ENCODE measurements at regions not wholly inside any gene's neighbourhood (a gene's known extent, or its start where the extent isn't known, plus 50 kb on each side); places are given as distances from the start of the nearest gene placed in this dataset.

DNA sequence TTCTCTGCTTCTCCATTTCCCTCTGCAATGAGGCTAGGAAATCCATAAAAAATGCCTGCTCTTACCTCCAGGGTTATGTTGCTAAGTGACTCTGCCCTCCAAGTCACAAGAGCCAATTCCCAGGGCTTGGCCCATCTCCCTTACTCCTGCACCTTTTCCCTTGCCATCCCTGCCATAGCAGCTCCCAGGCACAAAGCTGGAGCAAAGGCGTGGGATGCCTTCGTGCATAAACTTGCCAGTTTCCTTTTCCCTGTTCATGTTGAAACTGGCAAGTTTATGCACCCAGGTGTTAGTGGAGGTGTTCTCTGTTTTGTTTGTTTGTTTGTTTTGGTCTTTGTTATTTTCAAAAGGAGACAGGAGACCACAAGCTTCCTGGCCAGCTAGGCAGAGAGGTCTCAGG, 195.1 kb downstream of the ACKR3 start:
- peaks cover 3% of the 10 kb centered on the region for H3K4me1 ChIP-seq (ENCODE audit: insufficient read depth, insufficient read length)
- no peaks in the 10 kb centered on the region for H3K36me3 ChIP-seq (ENCODE audit: insufficient read depth, insufficient read length, low read length)
- H3K27me3 ChIP-seq (ENCODE audit: insufficient read depth, insufficient read length), result no peaks in the 10 kb centered on the region
- H3K4me3 ChIP-seq (ENCODE audit: insufficient read length, low read depth), result no peak overlapping the region
- H3K9me3 ChIP-seq (ENCODE audit: insufficient read depth, low read length), result peaks cover 22% of the 10 kb centered on the region
- no peak overlapping the region for H3K9ac ChIP-seq (ENCODE audit: insufficient read length, low read depth)
- no peak for DNase-seq (ENCODE audit: low read depth, low spot score)
- TF ChIP-seq ZNF274 (IDR thresholded peaks at IDR 0.05; ENCODE audit: low read depth, low read length), result no peak
- no peak for TF ChIP-seq YY1 (IDR thresholded peaks at IDR 0.05; ENCODE audit: insufficient read depth, insufficient read length)

GRCh38 chr2:236765478-236765877, 195.9 kb downstream of the ACKR3 start:
- DNase-seq (ENCODE audit: low read depth, low spot score), result no peak
- Histone ChIP-seq H3K4me3 (ENCODE audit: insufficient read length, low read depth) (no peak overlapping the region), H3K9me3 (ENCODE audit: insufficient read depth, low read length) (peaks cover 22% of the 10 kb centered on the region), H3K36me3 (ENCODE audit: insufficient read depth, insufficient read length, low read length) (no peaks in the 10 kb centered on the region), H3K4me1 (ENCODE audit: insufficient read depth, insufficient read length) (peaks cover 7% of the 10 kb centered on the region), H3K9ac (ENCODE audit: insufficient read length, low read depth) (no peak overlapping the region), H3K27me3 (ENCODE audit: insufficient read depth, insufficient read length) (no peaks in the 10 kb centered on the region)
- TF ChIP-seq YY1 (IDR thresholded peaks at IDR 0.05; ENCODE audit: insufficient read depth, insufficient read length), result no peak
- no peak for TF ChIP-seq ZNF274 (IDR thresholded peaks at IDR 0.05; ENCODE audit: low read depth, low read length)
- TF ChIP-seq SUZ12 (IDR thresholded peaks at IDR 0.05; ENCODE audit: extremely low read depth, insufficient read depth, insufficient read length), result no peak

- no peak for DNase-seq (ENCODE audit: low read depth, low spot score)
- H3K9me3 ChIP-seq (ENCODE audit: insufficient read depth, low read length), result peaks cover 22% of the 10 kb centered on the region
- H3K4me1 ChIP-seq (ENCODE audit: insufficient read depth, insufficient read length), result peaks cover 7% of the 10 kb centered on the region
- TF ChIP-seq SUZ12 (IDR thresholded peaks at IDR 0.05; ENCODE audit: extremely low read depth, insufficient read depth, insufficient read length) (no peak), ZNF274 (IDR thresholded peaks at IDR 0.05; ENCODE audit: low read depth, low read length) (no peak), YY1 (IDR thresholded peaks at IDR 0.05; ENCODE audit: insufficient read depth, insufficient read length) (no peak)
- H3K36me3 ChIP-seq (ENCODE audit: insufficient read depth, insufficient read length, low read length), result no peaks in the 10 kb centered on the region
- H3K4me3 ChIP-seq (ENCODE audit: insufficient read length, low read depth), result no peak overlapping the region
- no peaks in the 10 kb centered on the region for H3K27me3 ChIP-seq (ENCODE audit: insufficient read depth, insufficient read length)
- no peak overlapping the region for H3K9ac ChIP-seq (ENCODE audit: insufficient read length, low read depth)
Measured at GRCh38 chr2:236766850-236767249, 197.2 kb downstream of the ACKR3 start.

GRCh38 chr2:236767941-236768340, 198.3 kb downstream of the ACKR3 start:
- Histone ChIP-seq H3K9me3 (ENCODE audit: insufficient read depth, low read length) (peaks cover 22% of the 10 kb centered on the region), H3K36me3 (ENCODE audit: insufficient read depth, insufficient read length, low read length) (no peaks in the 10 kb centered on the region), H3K9ac (ENCODE audit: insufficient read length, low read depth) (no peak overlapping the region), H3K4me1 (ENCODE audit: insufficient read depth, insufficient read length) (peaks cover 7% of the 10 kb centered on the region), H3K4me3 (ENCODE audit: insufficient read length, low read depth) (no peak overlapping the region), H3K27me3 (ENCODE audit: insufficient read depth, insufficient read length) (no peaks in the 10 kb centered on the region)
- TF ChIP-seq ZNF274 (IDR thresholded peaks at IDR 0.05; ENCODE audit: low read depth, low read length) (no peak), YY1 (IDR thresholded peaks at IDR 0.05; ENCODE audit: insufficient read depth, insufficient read length) (no peak), SUZ12 (IDR thresholded peaks at IDR 0.05; ENCODE audit: extremely low read depth, insufficient read depth, insufficient read length) (no peak)
- no peak for DNase-seq (ENCODE audit: low read depth, low spot score)

DNA sequence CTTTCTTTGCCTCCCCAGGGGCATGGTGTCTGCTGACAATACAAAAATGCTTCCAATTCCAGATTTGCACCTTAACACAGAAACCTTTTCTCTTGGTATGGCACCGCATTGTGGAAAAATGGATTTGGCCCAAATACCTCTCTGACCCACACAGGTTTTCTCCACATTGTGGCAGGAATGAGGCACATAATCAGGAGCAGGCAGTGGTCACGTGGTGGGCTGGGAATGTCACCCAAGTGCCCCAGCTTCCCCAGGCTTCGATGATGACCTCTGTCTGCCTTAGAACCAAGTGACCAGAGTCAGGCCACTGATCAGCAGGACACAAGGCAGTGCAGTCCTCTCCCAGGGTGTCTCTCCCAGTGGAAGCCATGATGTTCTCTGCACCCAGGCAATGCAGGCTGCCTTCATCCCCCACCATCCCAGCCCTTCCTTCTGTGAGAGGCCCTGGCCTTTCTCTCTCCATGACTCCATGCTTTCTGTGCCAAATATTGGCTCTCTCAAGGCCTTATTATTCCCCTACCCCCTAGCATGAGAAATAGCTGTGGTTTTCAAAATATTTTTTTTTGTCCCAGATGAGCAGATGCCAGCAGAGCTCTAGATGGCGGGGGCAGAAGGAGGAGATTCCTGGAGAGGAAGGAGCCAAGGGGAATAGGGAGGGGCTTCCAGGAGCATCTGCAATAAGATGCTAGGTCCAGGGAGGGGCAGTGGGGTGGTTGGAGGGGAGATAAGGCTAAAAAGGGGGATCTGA, 198.9 kb downstream of the ACKR3 start:
- Histone ChIP-seq H3K27me3 (ENCODE audit: insufficient read depth, insufficient read length) (no peaks in the 10 kb centered on the region), H3K4me3 (ENCODE audit: insufficient read length, low read depth) (no peak overlapping the region), H3K9ac (ENCODE audit: insufficient read length, low read depth) (no peak overlapping the region), H3K36me3 (ENCODE audit: insufficient read depth, insufficient read length, low read length) (no peaks in the 10 kb centered on the region), H3K4me1 (ENCODE audit: insufficient read depth, insufficient read length) (peaks cover 7% of the 10 kb centered on the region), H3K9me3 (ENCODE audit: insufficient read depth, low read length) (peaks cover 22% of the 10 kb centered on the region)
- TF ChIP-seq ZNF274 (IDR thresholded peaks at IDR 0.05; ENCODE audit: low read depth, low read length), result no peak
- TF ChIP-seq SUZ12 (IDR thresholded peaks at IDR 0.05; ENCODE audit: extremely low read depth, insufficient read depth, insufficient read length), result no peak
- no peak for DNase-seq (ENCODE audit: low read depth, low spot score)

GRCh38 chr2:236769981-236770671, 200.5 kb downstream of the ACKR3 start:
- no peak for TF ChIP-seq ZNF274 (IDR thresholded peaks at IDR 0.05; ENCODE audit: low read depth, low read length)
- TF ChIP-seq YY1 (IDR thresholded peaks at IDR 0.05; ENCODE audit: insufficient read depth, insufficient read length), result no peak
- TF ChIP-seq SUZ12 (IDR thresholded peaks at IDR 0.05; ENCODE audit: extremely low read depth, insufficient read depth, insufficient read length), result no peak
- Histone ChIP-seq H3K36me3 (ENCODE audit: insufficient read depth, insufficient read length, low read length) (no peaks in the 10 kb centered on the region), H3K27me3 (ENCODE audit: insufficient read depth, insufficient read length) (no peaks in the 10 kb centered on the region), H3K4me1 (ENCODE audit: insufficient read depth, insufficient read length) (peaks cover 5% of the 10 kb centered on the region), H3K9me3 (ENCODE audit: insufficient read depth, low read length) (peaks cover 22% of the 10 kb centered on the region), H3K4me3 (ENCODE audit: insufficient read length, low read depth) (no peak overlapping the region), H3K9ac (ENCODE audit: insufficient read length, low read depth) (no peak overlapping the region)
- DNase-seq (ENCODE audit: low read depth, low spot score), result peak; percentile 35

DNA sequence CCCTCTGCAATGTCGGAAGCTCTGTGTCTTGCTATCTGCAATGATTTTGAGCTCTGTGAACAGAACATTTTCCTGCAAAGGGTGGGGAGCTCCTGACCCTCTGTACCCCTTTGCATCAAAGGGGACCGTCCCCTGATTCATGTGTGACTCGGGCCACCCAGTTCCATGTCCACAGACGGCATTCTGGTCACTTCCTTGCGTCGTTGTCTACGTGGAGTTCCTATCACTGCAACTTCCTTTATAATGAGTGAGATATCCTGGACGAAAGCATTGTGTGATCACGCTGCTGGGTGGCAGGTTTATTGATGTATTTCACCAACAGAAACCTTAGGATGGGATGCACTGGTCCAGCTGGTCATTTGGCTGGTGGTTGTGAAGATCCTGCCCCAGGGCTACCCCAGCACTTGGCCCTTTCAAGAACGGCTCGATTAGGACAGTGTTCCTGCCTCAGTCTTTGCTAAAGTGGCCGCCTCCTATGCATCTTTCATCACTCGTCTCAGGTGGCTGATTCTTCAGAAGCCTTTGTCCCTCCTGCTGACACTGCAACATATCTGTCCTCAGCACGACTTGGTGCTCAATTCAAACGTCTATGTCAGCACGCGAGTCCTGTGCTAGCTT, 202.7 kb downstream of the ACKR3 start:
- Histone ChIP-seq H3K27me3 (ENCODE audit: insufficient read depth, insufficient read length) (no peaks in the 10 kb centered on the region), H3K36me3 (ENCODE audit: insufficient read depth, insufficient read length, low read length) (no peaks in the 10 kb centered on the region), H3K4me1 (ENCODE audit: insufficient read depth, insufficient read length) (peaks cover 3% of the 10 kb centered on the region), H3K4me3 (ENCODE audit: insufficient read length, low read depth) (no peak overlapping the region), H3K9ac (ENCODE audit: insufficient read length, low read depth) (no peak overlapping the region), H3K9me3 (ENCODE audit: insufficient read depth, low read length) (peaks cover 11% of the 10 kb centered on the region)
- no peak for TF ChIP-seq ZNF274 (IDR thresholded peaks at IDR 0.05; ENCODE audit: low read depth, low read length)
- no peak for TF ChIP-seq SUZ12 (IDR thresholded peaks at IDR 0.05; ENCODE audit: extremely low read depth, insufficient read depth, insufficient read length)
- TF ChIP-seq YY1 (IDR thresholded peaks at IDR 0.05; ENCODE audit: insufficient read depth, insufficient read length), result no peak
- DNase-seq (ENCODE audit: low read depth, low spot score), result no peak

Measured in NT2/D1 (cell line).